OCI-LY1 (cell line): ENCODE measurements at regions not wholly inside any gene's neighbourhood (a gene's known extent, or its start where the extent isn't known, plus 50 kb on each side); places are given as distances from the start of the nearest gene placed in this dataset.

ENCODE experiments used
- EZH2 ChIP-seq: fragments of 200-600 bp; sonication (generic), shearing (Covaris generic); IDR thresholded peaks from 2 replicates; pipeline ENCODE4 v1.8.0; 2017; ENCODE audit warnings: borderline replicate concordance, mixed run types, mild to moderate bottlenecking, antibody characterized with exemption, low read length, moderate library complexity, mixed read lengths
- TF ChIP-seq, protein P1 (sequence below): fragments of 200-600 bp; sonication (generic), shearing (Covaris generic); IDR thresholded peaks from 2 replicates; pipeline ENCODE4 v1.5.1; 2017; ENCODE audit warnings: mild to moderate bottlenecking, antibody characterized with exemption, low read length, moderate library complexity, mixed read lengths

DNA sequence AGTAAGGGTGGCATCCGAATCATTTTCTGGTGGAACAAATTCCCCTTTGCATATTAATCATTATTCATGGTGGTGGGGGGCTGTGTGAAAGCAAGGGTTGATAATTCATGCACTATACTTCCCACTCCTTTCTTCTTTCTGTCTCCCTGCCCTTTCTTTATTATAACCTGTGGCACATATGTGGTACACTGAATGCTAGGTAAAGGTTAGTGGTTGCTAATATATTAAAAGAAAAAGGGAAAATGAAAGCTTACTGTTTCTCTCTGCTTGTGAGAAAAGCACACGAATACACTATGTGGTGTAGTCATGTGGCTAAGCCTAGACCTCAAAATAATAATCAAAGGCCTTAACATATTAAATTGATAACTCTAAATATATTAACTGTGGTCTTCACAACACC lies 178.4 kb upstream of the RPS6KA3 start:
- TF ChIP-seq, protein P1, sequence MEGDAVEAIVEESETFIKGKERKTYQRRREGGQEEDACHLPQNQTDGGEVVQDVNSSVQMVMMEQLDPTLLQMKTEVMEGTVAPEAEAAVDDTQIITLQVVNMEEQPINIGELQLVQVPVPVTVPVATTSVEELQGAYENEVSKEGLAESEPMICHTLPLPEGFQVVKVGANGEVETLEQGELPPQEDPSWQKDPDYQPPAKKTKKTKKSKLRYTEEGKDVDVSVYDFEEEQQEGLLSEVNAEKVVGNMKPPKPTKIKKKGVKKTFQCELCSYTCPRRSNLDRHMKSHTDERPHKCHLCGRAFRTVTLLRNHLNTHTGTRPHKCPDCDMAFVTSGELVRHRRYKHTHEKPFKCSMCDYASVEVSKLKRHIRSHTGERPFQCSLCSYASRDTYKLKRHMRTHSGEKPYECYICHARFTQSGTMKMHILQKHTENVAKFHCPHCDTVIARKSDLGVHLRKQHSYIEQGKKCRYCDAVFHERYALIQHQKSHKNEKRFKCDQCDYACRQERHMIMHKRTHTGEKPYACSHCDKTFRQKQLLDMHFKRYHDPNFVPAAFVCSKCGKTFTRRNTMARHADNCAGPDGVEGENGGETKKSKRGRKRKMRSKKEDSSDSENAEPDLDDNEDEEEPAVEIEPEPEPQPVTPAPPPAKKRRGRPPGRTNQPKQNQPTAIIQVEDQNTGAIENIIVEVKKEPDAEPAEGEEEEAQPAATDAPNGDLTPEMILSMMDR: no peak
- no peak for TF ChIP-seq EZH2
